GM23338 (cell line): ENCODE measurements at regions not wholly inside any gene's neighbourhood (a gene's known extent, or its start where the extent isn't known, plus 50 kb on each side); places are given as distances from the start of the nearest gene placed in this dataset.

Experiments used
- ATAC-seq: fragments of 200-7000 bp; cut with Tn5 transposase; 3 replicates; pipeline ENCODE4 v1.9.1; 2020
- DNase-seq: peaks from one replicate; pipeline ENCODE4 v3.0.0-alpha.2; 2015; ENCODE audit warnings: low spot score
- H2AFZ ChIP-seq: fragments of 200-600 bp; sonication (generic); 2 replicates; pipeline ENCODE4 v1.8.0; 2016; ENCODE audit warnings: antibody characterized with exemption, mild to moderate bottlenecking, moderate library complexity
- H3F3A ChIP-seq: fragments of 200-600 bp; sonication (generic); replicated peaks from 2 replicates; pipeline ENCODE4 v1.8.0; 2017; ENCODE audit warnings: antibody characterized with exemption, mixed run types, low read depth
- H3K27ac ChIP-seq: fragments of 200-600 bp; sonication (generic); 2 replicates; pipeline ENCODE4 v1.6.1; 2016; ENCODE audit warnings: low read depth
- H3K27me3 ChIP-seq: fragments of 200-600 bp; sonication (generic); 2 replicates; pipeline ENCODE4 v1.8.0; 2016; ENCODE audit warnings: mild to moderate bottlenecking, mixed run types, moderate library complexity; ENCODE audit not compliant: insufficient read depth
- H3K36me3 ChIP-seq: fragments of 200-600 bp; sonication (generic); 2 replicates; pipeline ENCODE4 v1.8.0; 2016; ENCODE audit warnings: mild to moderate bottlenecking; ENCODE audit not compliant: insufficient read depth
- H3K4me1 ChIP-seq: fragments of 200-600 bp; sonication (generic); 2 replicates; pipeline ENCODE4 v1.8.0; 2016; ENCODE audit warnings: mild to moderate bottlenecking, moderate library complexity; ENCODE audit not compliant: insufficient read depth
- H3K4me2 ChIP-seq: fragments of 200-600 bp; sonication (generic); 2 replicates; pipeline ENCODE4 v1.7.1; 2017; ENCODE audit warnings: mixed run types
- H3K4me3 ChIP-seq: fragments of 200-600 bp; sonication (generic); 2 replicates; pipeline ENCODE4 v1.6.1; 2016; ENCODE audit warnings: mixed run types
- H3K79me2 ChIP-seq: fragments of 200-600 bp; sonication (generic); replicated peaks from 2 replicates; pipeline ENCODE4 v1.8.0; 2017; ENCODE audit warnings: mild to moderate bottlenecking; ENCODE audit not compliant: insufficient read depth
- H3K9me2 ChIP-seq: fragments of 200-600 bp; sonication (generic); 2 replicates; pipeline ENCODE4 v1.8.0; 2017; ENCODE audit not compliant: insufficient read depth
- H4K20me1 ChIP-seq: fragments of 200-600 bp; sonication (generic); replicated peaks from 2 replicates; pipeline ENCODE4 v1.8.0; 2017; ENCODE audit warnings: mild to moderate bottlenecking; ENCODE audit not compliant: insufficient read depth
- H3K27ac Mint-ChIP-seq: 2 replicates; pipeline ENCODE4 v1.8.0; 2020; ENCODE audit warnings: inconsistent platforms, mild to moderate bottlenecking, moderate library complexity, mixed read lengths
- H3K27me3 Mint-ChIP-seq: 3 replicates; pipeline ENCODE4 v1.8.0; 2022; ENCODE audit warnings: low read depth, mild to moderate bottlenecking, moderate library complexity, mixed read lengths, inconsistent platforms; ENCODE audit not compliant: insufficient read depth, poor library complexity
- H3K36me3 Mint-ChIP-seq: 3 replicates; pipeline ENCODE4 v1.8.0; 2021; ENCODE audit warnings: low read depth, mild to moderate bottlenecking, inconsistent platforms, moderate library complexity, mixed read lengths
- H3K4me1 Mint-ChIP-seq: 3 replicates; pipeline ENCODE4 v1.8.0; 2020; ENCODE audit warnings: mild to moderate bottlenecking, inconsistent platforms, mixed read lengths
- H3K4me3 Mint-ChIP-seq: 3 replicates; pipeline ENCODE4 v1.8.0; 2021; ENCODE audit warnings: moderate library complexity, mild to moderate bottlenecking, inconsistent platforms, mixed read lengths
- H3K9me3 Mint-ChIP-seq: 3 replicates; pipeline ENCODE4 v1.8.0; 2020; ENCODE audit warnings: moderate library complexity, mild to moderate bottlenecking, inconsistent platforms, mixed read lengths
- CREB1 ChIP-seq: fragments of 250-450 bp; sonication (Bioruptor Pico); IDR thresholded peaks from 2 replicates; pipeline ENCODE4 v1.5.0; 2020; ENCODE audit warnings: low read depth, mild to moderate bottlenecking, moderate library complexity
- CTCF ChIP-seq, 2 experiments: fragments of 200-600 bp in 1 of 2; sonication (generic) in 1 of 2; conservative IDR thresholded peaks; 2 replicates each; pipeline versions ENCODE4 v1.5.1 to v1.6.1; 2016 to 2017; ENCODE audit warnings: antibody characterized with exemption in 2 of 2, low read depth in 2 of 2, mild to moderate bottlenecking in 2 of 2, moderate library complexity in 1 of 2
- ETS1 ChIP-seq: IDR thresholded peaks from 2 replicates; pipeline ENCODE4 v1.6.1; 2016; ENCODE audit warnings: antibody characterized with exemption
- EZH2 ChIP-seq: fragments of 200-600 bp; sonication (generic); IDR thresholded peaks from one replicate; pipeline ENCODE4 v1.8.0; 2017; ENCODE audit warnings: antibody characterized with exemption, mild to moderate bottlenecking, low read depth; ENCODE audit not compliant: unreplicated experiment
- EZH2phosphoT487 ChIP-seq: fragments of 200-600 bp; sonication (generic); IDR thresholded peaks from one replicate; pipeline ENCODE4 v1.8.1; 2018; ENCODE audit warnings: antibody characterized with exemption; ENCODE audit not compliant: unreplicated experiment
- JUNB ChIP-seq: IDR thresholded peaks from one replicate; pipeline ENCODE4 v1.6.1; 2016; ENCODE audit warnings: antibody characterized with exemption; ENCODE audit not compliant: unreplicated experiment
- NANOG ChIP-seq: IDR thresholded peaks from 2 replicates; pipeline ENCODE4 v1.6.1; 2016; ENCODE audit warnings: antibody characterized with exemption, borderline replicate concordance
- POLR2AphosphoS5 ChIP-seq: IDR thresholded peaks from 2 replicates; pipeline ENCODE4 v1.6.1; 2016; ENCODE audit warnings: antibody characterized with exemption, low read depth
- REST ChIP-seq: IDR thresholded peaks from one replicate; pipeline ENCODE4 v1.6.1; 2018; ENCODE audit warnings: antibody characterized with exemption; ENCODE audit not compliant: unreplicated experiment
- STAT1 ChIP-seq: IDR thresholded peaks from one replicate; pipeline ENCODE4 v1.6.1; 2016; ENCODE audit warnings: antibody characterized with exemption; ENCODE audit not compliant: unreplicated experiment
- ZNF114 ChIP-seq: fragments of 250-450 bp; sonication (Bioruptor Pico); IDR thresholded peaks from 2 replicates; pipeline ENCODE4 v1.5.0; 2020; ENCODE audit warnings: mild to moderate bottlenecking, moderate library complexity
- ZNF331 ChIP-seq: fragments of 250-450 bp; sonication (Bioruptor Pico); IDR thresholded peaks from 2 replicates; pipeline ENCODE4 v1.5.0; 2020; ENCODE audit warnings: low read depth, mild to moderate bottlenecking, moderate library complexity
- ZNF462 ChIP-seq: fragments of 250-450 bp; sonication (Bioruptor Pico); IDR thresholded peaks from 2 replicates; pipeline ENCODE4 v1.5.0; 2020; ENCODE audit warnings: mild to moderate bottlenecking, moderate library complexity

GRCh38 chr11:37999171-37999570, 1401.1 kb upstream of the RAG2 start:
- Histone ChIP-seq H3K27me3 (no peaks in the 10 kb centered on the region), H3F3A (no peaks in the 10 kb centered on the region), H2AFZ (no peak overlapping the region), H3K36me3 (no peaks in the 10 kb centered on the region), H3K27ac (no peak overlapping the region), H3K4me3 (no peak overlapping the region), H3K4me1 (no peaks in the 10 kb centered on the region), H3K9me2 (no peaks in the 10 kb centered on the region), H3K4me2 (no peak overlapping the region), H3K79me2 (no peaks in the 10 kb centered on the region), H4K20me1 (no peaks in the 10 kb centered on the region)
- Mint-ChIP-seq H3K27ac (no peak overlapping the region), H3K9me3 (no peaks in the 10 kb centered on the region; the same call in 2 of the 3 replicates), H3K27me3 (no peaks in the 10 kb centered on the region), H3K36me3 (no peaks in the 10 kb centered on the region), H3K4me3 (no peak overlapping the region), H3K4me1 (no peaks in the 10 kb centered on the region)
- no peak for TF ChIP-seq ZNF114
- TF ChIP-seq CTCF (conservative IDR thresholded peaks at IDR 0.05; ENCODE audit: low read depth in 2 of 2) = no peak
- no peak for TF ChIP-seq ZNF462 (CRISPR knock-in tag)
- no peak for TF ChIP-seq ETS1
- no peak for TF ChIP-seq STAT1
- TF ChIP-seq ZNF331 (CRISPR knock-in tag) = no peak
- TF ChIP-seq REST = no peak
- TF ChIP-seq EZH2 = no peak
- TF ChIP-seq CREB1 = no peak
- no peak for TF ChIP-seq NANOG
- TF ChIP-seq POLR2AphosphoS5 = no peak
- no peak for TF ChIP-seq JUNB
- no peak for TF ChIP-seq EZH2phosphoT487
- ATAC-seq = no peak
- no peak for DNase-seq
